ENCODE measurements at regions not wholly inside any gene's neighbourhood (a gene's known extent, or its start where the extent isn't known, plus 50 kb on each side); places are given as distances from the start of the nearest gene placed in this dataset.

DNA sequence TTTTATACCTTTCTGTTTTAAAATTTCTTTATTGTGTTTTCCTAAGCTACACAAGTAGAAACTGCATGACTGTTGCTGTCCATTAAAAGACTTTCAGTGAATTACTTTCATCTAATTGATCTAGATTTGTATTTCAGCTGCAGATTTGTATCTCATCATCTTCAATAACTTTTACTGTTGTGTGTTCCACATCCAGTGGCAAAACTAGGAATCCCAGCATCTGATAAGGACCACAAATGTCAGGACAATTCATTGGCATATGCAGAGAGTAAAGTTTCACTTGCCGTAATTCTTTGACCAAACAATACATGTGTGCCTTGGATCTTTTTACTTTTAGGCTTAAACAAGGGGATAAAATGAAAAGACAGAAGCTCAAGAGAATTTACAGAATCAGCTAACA, 112.6 kb downstream of the FBXO8 start:
- H3K56ac ChIP-seq (replicated peaks; ENCODE audit: insufficient read length, low read depth, low read length): no peak overlapping the region
- no peak overlapping the region for H3K4me3 ChIP-seq (ENCODE audit: extremely low read depth in 1 of 4, insufficient read depth in 2 of 4, low read depth in 3 of 4, low read length in 4 of 4)
- no peak overlapping the region for H2BK15ac ChIP-seq (ENCODE audit: low read length)
- H3K9me3 ChIP-seq (ENCODE audit: insufficient read depth in 2 of 2, low read depth in 1 of 2, low read length in 1 of 2): no peaks in the 10 kb centered on the region
- no peak overlapping the region for H2AK5ac ChIP-seq (ENCODE audit: low read depth, low read length)
- TF ChIP-seq KDM1A (IDR thresholded peaks at IDR 0.05; ENCODE audit: borderline replicate concordance, low read length) (no peak), YY1 (IDR thresholded peaks at IDR 0.05; ENCODE audit: low read depth, low read length) (no peak), PHF8 (conservative IDR thresholded peaks at IDR 0.05; ENCODE audit: low read depth, low read length) (no peak), GTF2F1 (IDR thresholded peaks at IDR 0.05; ENCODE audit: borderline replicate concordance, low read depth, low read length) (no peak), ZNF274 (IDR thresholded peaks at IDR 0.05; ENCODE audit: borderline replicate concordance, extremely low read depth, low read length) (no peak), TEAD4 (IDR thresholded peaks at IDR 0.05; ENCODE audit: low read depth, low read length) (no peak), POLR2AphosphoS5 (IDR thresholded peaks at IDR 0.05; ENCODE audit: low read depth, low read length) (no peak), HDAC6 (IDR thresholded peaks at IDR 0.05; ENCODE audit: low read depth, low read length) (no peak), NANOG (IDR thresholded peaks at IDR 0.05; ENCODE audit: insufficient read depth, low read depth, low read length, poor library complexity, severe bottlenecking) (no peak), KDM5A (IDR thresholded peaks at IDR 0.05; ENCODE audit: low read length) (no peak), POU5F1 (IDR thresholded peaks at IDR 0.05; ENCODE audit: low read depth, low read length) (no peak)
- DNase-seq (ENCODE audit: low read depth in 1 of 2, low spot score in 2 of 2) (no peak), FAIRE-seq (no peak)
- ChIA-PET POLR2A (ENCODE audit: partially characterized antibody) (no interaction called here), CTCF (ENCODE audit: partially characterized antibody) (interaction anchor here (1.1 to 1.2 kb wide), 2 partner anchors 10 to 44 kb away, joined by 3 to 5 read pairs; no protein-coding TSS in a partner anchor)
- 94% methylated on average over 1 of the region's 1 CpG; no CpG with 5 or more reads in 1 of the 2 experiments for WGBS, 2 experiments (ENCODE audit: extremely low coverage in 1 of 2, insufficient coverage in 1 of 2, insufficient read length in 1 of 2, insufficient replicate concordance in 2 of 2, low coverage in 1 of 2, low lambda C conversion rate in 2 of 2, missing lambda C conversion rate in 1 of 2)
- no peak overlapping the region for H2AFZ ChIP-seq (ENCODE audit: low read length)
- H3K18ac ChIP-seq (ENCODE audit: extremely low read depth, low read length): no peak overlapping the region
- H3K36me3 ChIP-seq (ENCODE audit: control insufficient read depth in 2 of 4, insufficient read depth in 4 of 4, low read length in 3 of 4): no peaks in the 10 kb centered on the region
- no peak overlapping the region for H3K4me2 ChIP-seq (ENCODE audit: insufficient read depth in 1 of 2, low read depth in 2 of 2, low read length in 2 of 2)
- no peak overlapping the region for H3K14ac ChIP-seq (ENCODE audit: insufficient read length)
- no peak overlapping the region for H4K91ac ChIP-seq (replicated peaks; ENCODE audit: insufficient read length, low read length)
- no peak overlapping the region for H3K23ac ChIP-seq (ENCODE audit: insufficient read length)
- H2BK12ac ChIP-seq (ENCODE audit: low read depth, low read length): no peak overlapping the region
- no peak overlapping the region for H2BK5ac ChIP-seq (ENCODE audit: low read depth, low read length)
- H3K27me3 ChIP-seq (replicated peaks in 1 of 4; ENCODE audit: control insufficient read depth in 3 of 4, extremely low read depth in 1 of 4, insufficient read depth in 3 of 4, low read length in 3 of 4): no peaks in the 10 kb centered on the region
- no peak overlapping the region for H2BK120ac ChIP-seq (replicated peaks; ENCODE audit: low read depth, low read length)
- H4K5ac ChIP-seq (ENCODE audit: insufficient read length, low read depth, low read length): no peak overlapping the region
- H3K79me2 ChIP-seq (ENCODE audit: control insufficient read depth in 1 of 2, insufficient read depth in 2 of 2, low read length in 2 of 2): no peaks in the 10 kb centered on the region
- H4K20me1 ChIP-seq (replicated peaks in 1 of 2; ENCODE audit: control insufficient read depth in 1 of 2, insufficient read depth in 2 of 2, low read length in 2 of 2): no peaks in the 10 kb centered on the region
- H3K9ac ChIP-seq (replicated peaks in 1 of 4; ENCODE audit: extremely low read depth in 1 of 4, low read depth in 3 of 4, low read length in 3 of 4): no peak overlapping the region
- no peak overlapping the region for H3K4ac ChIP-seq (replicated peaks; ENCODE audit: insufficient read length, low read depth, low read length)
- H4K8ac ChIP-seq (ENCODE audit: extremely low read depth, insufficient read depth, low read length): no peak overlapping the region
- no peak overlapping the region for H2BK20ac ChIP-seq (ENCODE audit: low read length)
- no peaks in the 10 kb centered on the region for H3K23me2 ChIP-seq (ENCODE audit: low read depth, low read length)
- peaks cover 0 to 3% (median 0%) of the 10 kb centered on the region in 4 experiments; a peak in 1 of 7 replicates for H3K4me1 ChIP-seq (replicated peaks in 1 of 4; ENCODE audit: control insufficient read depth in 3 of 4, insufficient read depth in 4 of 4, low read length in 3 of 4)
- no peak overlapping the region for H3K27ac ChIP-seq (ENCODE audit: low read depth, low read length)
- no peaks in the 10 kb centered on the region for H3K79me1 ChIP-seq (ENCODE audit: low read depth, low read length)
